Effector memory CD8-positive, alpha-beta T cell (primary cell): ENCODE measurements at regions not wholly inside any gene's neighbourhood (a gene's known extent, or its start where the extent isn't known, plus 50 kb on each side); places are given as distances from the start of the nearest gene placed in this dataset.

Experiments
- ATAC-seq: fragments of 150-1000 bp; cut with Tn5 transposase; replicated peaks from 2 replicates; pipeline ENCODE4 v1.10.0; 2021; ENCODE audit warnings: mild to moderate bottlenecking, moderate library complexity
- DNase-seq, 3 experiments: peaks; one replicate each; pipeline ENCODE4 v3.0.0; 2021
- H3K27ac Mint-ChIP-seq, 2 donors: one replicate each; pipeline ENCODE4 v1.8.0; 2022; ENCODE audit warnings: mild to moderate bottlenecking in 2 of 2, mixed read lengths in 2 of 2, moderate library complexity in 2 of 2
- H3K27me3 Mint-ChIP-seq, 2 donors: one replicate each; pipeline ENCODE4 v1.8.0; 2022; ENCODE audit warnings: mixed read lengths in 2 of 2
- H3K36me3 Mint-ChIP-seq: one replicate; pipeline ENCODE4 v1.8.0; 2022; ENCODE audit warnings: mild to moderate bottlenecking, moderate library complexity, mixed read lengths; ENCODE audit not compliant: insufficient read depth
- H3K4me1 Mint-ChIP-seq, 2 donors: one replicate each; pipeline ENCODE4 v1.8.0; 2022; ENCODE audit warnings: low read depth in 2 of 2, mixed read lengths in 2 of 2
- H3K4me3 Mint-ChIP-seq, 2 donors: one replicate each; pipeline ENCODE4 v1.8.0; 2022; ENCODE audit warnings: mild to moderate bottlenecking in 2 of 2, mixed read lengths in 2 of 2, moderate library complexity in 2 of 2
- H3K9me3 Mint-ChIP-seq, 2 donors: one replicate each; pipeline ENCODE4 v1.8.0; 2022; ENCODE audit warnings: mixed read lengths in 2 of 2

- no peaks in the 10 kb centered on the region for H3K4me1 Mint-ChIP-seq
- H3K4me3 Mint-ChIP-seq, result no peak overlapping the region
- ATAC-seq, result no peak
- no peak for DNase-seq
- peaks cover 7 to 10% of the 10 kb centered on the region in 2 donors for H3K9me3 Mint-ChIP-seq
- H3K36me3 Mint-ChIP-seq, result no peaks in the 10 kb centered on the region
- no peak overlapping the region for H3K27ac Mint-ChIP-seq
- no peaks in the 10 kb centered on the region for H3K27me3 Mint-ChIP-seq
These were observed 1381.4 kb upstream of the CDH6 start for GRCh38 chr5:29811914-29812679.

- no peak overlapping the region for H3K4me3 Mint-ChIP-seq
- no peaks in the 10 kb centered on the region for H3K27me3 Mint-ChIP-seq
- H3K9me3 Mint-ChIP-seq, result peaks cover 7% of the 10 kb centered on the region in 2 donors
- H3K36me3 Mint-ChIP-seq, result no peaks in the 10 kb centered on the region
- ATAC-seq (no peak), DNase-seq (no peak)
- no peaks in the 10 kb centered on the region for H3K4me1 Mint-ChIP-seq
- no peak overlapping the region for H3K27ac Mint-ChIP-seq
These were observed 1387.7 kb upstream of the CDH6 start for GRCh38 chr5:29805804-29806203.

- Mint-ChIP-seq H3K4me1 (no peaks in the 10 kb centered on the region), H3K27ac (no peak overlapping the region), H3K9me3 (peaks cover 0 to 3% of the 10 kb centered on the region in 2 donors), H3K36me3 (no peaks in the 10 kb centered on the region), H3K4me3 (no peak overlapping the region), H3K27me3 (no peaks in the 10 kb centered on the region)
- no peak for ATAC-seq
- DNase-seq, result no peak
These were observed 1392.7 kb upstream of the CDH6 start for GRCh38 chr5:29800752-29801151.

- ATAC-seq, result no peak
- Mint-ChIP-seq H3K4me3 (no peak overlapping the region), H3K9me3 (peaks cover under 1 to 11% of the 10 kb centered on the region in 2 donors)
These were observed 1397.5 kb upstream of the CDH6 start for GRCh38 chr5:29796013-29796412.

GRCh38 chr5:29795096-29795652 is 1398.3 kb upstream of the CDH6 start:
- no peak overlapping the region for H3K4me3 Mint-ChIP-seq
- H3K27ac Mint-ChIP-seq, result no peak overlapping the region

More at GRCh38 chr5:29796013-29796412, 1397.5 kb upstream of the CDH6 start:
- Mint-ChIP-seq H3K27ac (no peak overlapping the region), H3K36me3 (no peaks in the 10 kb centered on the region), H3K27me3 (no peaks in the 10 kb centered on the region), H3K4me1 (no peaks in the 10 kb centered on the region)
- DNase-seq, result no peak

GRCh38 chr5:29794141-29794787 is 1399.2 kb upstream of the CDH6 start:
- Mint-ChIP-seq H3K4me1 (no peaks in the 10 kb centered on the region), H3K9me3 (peaks cover 0 to 11% of the 10 kb centered on the region in 2 donors), H3K36me3 (no peaks in the 10 kb centered on the region), H3K27me3 (no peaks in the 10 kb centered on the region), H3K4me3 (no peak overlapping the region), H3K27ac (no peak overlapping the region)
- ATAC-seq, result no peak
- DNase-seq, result no peak

More at GRCh38 chr5:29795096-29795652, 1398.3 kb upstream of the CDH6 start:
- ATAC-seq, result no peak
- no peaks in the 10 kb centered on the region for H3K36me3 Mint-ChIP-seq
- no peak for DNase-seq
- H3K9me3 Mint-ChIP-seq, result peaks cover 0 to 11% of the 10 kb centered on the region in 2 donors
- no peaks in the 10 kb centered on the region for H3K27me3 Mint-ChIP-seq
- H3K4me1 Mint-ChIP-seq, result no peaks in the 10 kb centered on the region

- no peaks in the 10 kb centered on the region for H3K36me3 Mint-ChIP-seq
- H3K9me3 Mint-ChIP-seq, result peaks cover 11 to 22% of the 10 kb centered on the region in 2 donors
- ATAC-seq (no peak), DNase-seq (no peak)
- no peaks in the 10 kb centered on the region for H3K27me3 Mint-ChIP-seq
- no peaks in the 10 kb centered on the region for H3K4me1 Mint-ChIP-seq
- H3K27ac Mint-ChIP-seq, result no peak overlapping the region
- no peak overlapping the region for H3K4me3 Mint-ChIP-seq
These were observed 1403.2 kb upstream of the CDH6 start for GRCh38 chr5:29790281-29790680.

- no peaks in the 10 kb centered on the region for H3K4me1 Mint-ChIP-seq
- peaks cover 11 to 22% of the 10 kb centered on the region in 2 donors for H3K9me3 Mint-ChIP-seq
- no peak overlapping the region for H3K27ac Mint-ChIP-seq
- DNase-seq (no peak), ATAC-seq (no peak)
- H3K27me3 Mint-ChIP-seq, result no peaks in the 10 kb centered on the region
- no peaks in the 10 kb centered on the region for H3K36me3 Mint-ChIP-seq
- H3K4me3 Mint-ChIP-seq, result no peak overlapping the region
These were observed 1413.1 kb upstream of the CDH6 start for GRCh38 chr5:29780401-29780800.

GRCh38 chr5:29779141-29779540 is 1414.3 kb upstream of the CDH6 start:
- H3K36me3 Mint-ChIP-seq, result no peaks in the 10 kb centered on the region
- DNase-seq (no peak), ATAC-seq (no peak)
- no peaks in the 10 kb centered on the region for H3K4me1 Mint-ChIP-seq
- peaks cover 7 to 15% of the 10 kb centered on the region in 2 donors for H3K9me3 Mint-ChIP-seq
- H3K4me3 Mint-ChIP-seq, result no peak overlapping the region
- no peak overlapping the region for H3K27ac Mint-ChIP-seq
- no peaks in the 10 kb centered on the region for H3K27me3 Mint-ChIP-seq

GRCh38 chr5:29777373-29777772 is 1416.1 kb upstream of the CDH6 start:
- Mint-ChIP-seq H3K27ac (no peak overlapping the region), H3K27me3 (no peaks in the 10 kb centered on the region), H3K4me3 (no peak overlapping the region), H3K36me3 (no peaks in the 10 kb centered on the region), H3K4me1 (no peaks in the 10 kb centered on the region), H3K9me3 (peaks cover 3 to 8% of the 10 kb centered on the region in 2 donors)
- ATAC-seq (no peak), DNase-seq (no peak)

- H3K9me3 Mint-ChIP-seq, result peaks cover 4 to 10% of the 10 kb centered on the region in 2 donors
- no peak for ATAC-seq
- no peak overlapping the region for H3K4me3 Mint-ChIP-seq
- H3K27ac Mint-ChIP-seq, result no peak overlapping the region
- DNase-seq, result no peak
- no peaks in the 10 kb centered on the region for H3K4me1 Mint-ChIP-seq
- H3K27me3 Mint-ChIP-seq, result no peaks in the 10 kb centered on the region
- H3K36me3 Mint-ChIP-seq, result no peaks in the 10 kb centered on the region
These were observed 1422.5 kb upstream of the CDH6 start for GRCh38 chr5:29770936-29771335.

GRCh38 chr5:29769474-29769873 is 1424.0 kb upstream of the CDH6 start:
- H3K27ac Mint-ChIP-seq, result no peak overlapping the region
- ATAC-seq, result no peak
- peaks cover 4 to 7% of the 10 kb centered on the region in 2 donors for H3K9me3 Mint-ChIP-seq

GRCh38 chr5:29758986-29759421 is 1434.5 kb upstream of the CDH6 start:
- Mint-ChIP-seq H3K4me1 (no peaks in the 10 kb centered on the region), H3K36me3 (no peaks in the 10 kb centered on the region), H3K27me3 (no peaks in the 10 kb centered on the region), H3K27ac (no peak overlapping the region), H3K4me3 (no peak overlapping the region), H3K9me3 (peaks cover 8 to 14% of the 10 kb centered on the region in 2 donors)
- ATAC-seq, result no peak
- DNase-seq, result no peak

More at GRCh38 chr5:29769474-29769873, 1424.0 kb upstream of the CDH6 start:
- Mint-ChIP-seq H3K27me3 (no peaks in the 10 kb centered on the region), H3K4me3 (no peak overlapping the region), H3K36me3 (no peaks in the 10 kb centered on the region), H3K4me1 (no peaks in the 10 kb centered on the region)
- no peak for DNase-seq

- Mint-ChIP-seq H3K36me3 (no peaks in the 10 kb centered on the region), H3K4me3 (no peak overlapping the region), H3K27me3 (no peaks in the 10 kb centered on the region), H3K4me1 (no peaks in the 10 kb centered on the region), H3K9me3 (peaks cover 4 to 8% of the 10 kb centered on the region in 2 donors), H3K27ac (no peak overlapping the region)
- no peak for DNase-seq
- no peak for ATAC-seq
These were observed 1443.0 kb upstream of the CDH6 start for GRCh38 chr5:29750453-29750852.
